Endothelial cell of umbilical vein (primary cell): ENCODE measurements at regions not wholly inside any gene's neighbourhood (a gene's known extent, or its start where the extent isn't known, plus 50 kb on each side); places are given as distances from the start of the nearest gene placed in this dataset.

Source experiments
- BruUV-seq: library from RNA; stranded (reverse); fragments of 400-500 nt; replicated peaks from 2 replicates; lab custom pipeline; 2021; lab: Mats Ljungman, UMichigan
- CTCF ChIA-PET: fragments of 300-600, 350-600 bp; sonication (Branson Sonifier 250); formaldehyde crosslinking; loops from one replicate; lab custom pipeline; 2021; ENCODE audit warnings: antibody characterized with exemption, inconsistent platforms; lab: Charles Lee
- POLR2A ChIA-PET: fragments of 300-600, 350-600 bp; sonication (Branson Sonifier 250); formaldehyde crosslinking; loops from one replicate; lab custom pipeline; 2021; ENCODE audit warnings: antibody characterized with exemption, inconsistent platforms; lab: Charles Lee
- DNase-seq: peaks from one replicate; pipeline ENCODE4 v3.0.0-alpha.2; 2011; ENCODE audit warnings: low read depth, low spot score
- FAIRE-seq: peaks from 2 replicates; lab custom pipeline; 2011; peaks lifted over from hg19 to GRCh38; lab: Jason Lieb, UNC
- H2AFZ ChIP-seq: 2 replicates; pipeline ENCODE4 v1.6.0; 2012; ENCODE audit warnings: low read depth, low read length, control low read depth, inconsistent platforms
- H3K27ac ChIP-seq: 2 replicates; pipeline ENCODE4 v1.5.1; 2011; ENCODE audit warnings: low read depth, mild to moderate bottlenecking, control low read depth, low read length, moderate library complexity; ENCODE audit not compliant: insufficient read depth
- H3K27me3 ChIP-seq, 2 experiments: 2 replicates each; pipeline versions ENCODE4 v1.6.0 to v1.6.1; 2011; ENCODE audit warnings: low read length in 2 of 2, mixed read lengths in 1 of 2; ENCODE audit not compliant: control insufficient read depth in 2 of 2, insufficient read depth in 2 of 2
- H3K36me3 ChIP-seq, 2 experiments: 2 replicates in 1 of 2; 3 replicates in 1 of 2; pipeline ENCODE4 v1.5.1; 2011; ENCODE audit warnings: low read length in 2 of 2, mild to moderate bottlenecking in 1 of 2, moderate library complexity in 1 of 2; ENCODE audit not compliant: control insufficient read depth in 2 of 2, insufficient read depth in 2 of 2; ENCODE audit errors: extremely low read depth in 1 of 2
- H3K4me1 ChIP-seq: 3 replicates; pipeline ENCODE4 v1.5.1; 2011; ENCODE audit warnings: mild to moderate bottlenecking, low read length; ENCODE audit not compliant: control insufficient read depth, insufficient read depth; ENCODE audit errors: extremely low read depth
- H3K4me2 ChIP-seq: 2 replicates; pipeline ENCODE4 v1.6.1; 2011; ENCODE audit warnings: low read length, control low read depth, mixed read lengths; ENCODE audit not compliant: insufficient read depth
- H3K4me3 ChIP-seq, 3 experiments: fragments of 200-600 bp in 1 of 3; sonication (generic), shearing (Covaris generic) in 1 of 3; replicated peaks in 1 of 3; 2 replicates each; pipeline ENCODE4 v1.5.1; 2011 to 2016; ENCODE audit warnings: control low read depth in 3 of 3, low read length in 3 of 3, mild to moderate bottlenecking in 2 of 3, inconsistent platforms in 1 of 3, low read depth in 1 of 3, moderate library complexity in 1 of 3; ENCODE audit not compliant: insufficient read depth in 1 of 3
- H3K79me2 ChIP-seq: 2 replicates; pipeline ENCODE4 v1.6.0; 2012; ENCODE audit warnings: low read length, inconsistent platforms; ENCODE audit not compliant: control insufficient read depth, insufficient read depth
- H3K9ac ChIP-seq: replicated peaks from 2 replicates; pipeline ENCODE3; 2011; ENCODE audit warnings: low read length, control low read depth; ENCODE audit not compliant: insufficient read depth; ENCODE audit errors: extremely low read depth
- H3K9me1 ChIP-seq: replicated peaks from 3 replicates; pipeline ENCODE4 v1.6.0; 2011; ENCODE audit warnings: mild to moderate bottlenecking, low read length; ENCODE audit not compliant: control insufficient read depth, insufficient read depth; ENCODE audit errors: extremely low read depth
- H3K9me3 ChIP-seq: replicated peaks from 2 replicates; pipeline ENCODE4 v1.5.1; 2012; ENCODE audit warnings: low read length, inconsistent platforms; ENCODE audit not compliant: control insufficient read depth, insufficient read depth
- H4K20me1 ChIP-seq: replicated peaks from 2 replicates; pipeline ENCODE3; 2011; ENCODE audit warnings: mild to moderate bottlenecking, low read length; ENCODE audit not compliant: control insufficient read depth, insufficient read depth; ENCODE audit errors: extremely low read depth
- EZH2 ChIP-seq: IDR thresholded peaks from 2 replicates; pipeline ENCODE4 v1.6.1; 2012; ENCODE audit warnings: borderline replicate concordance, low read depth, mild to moderate bottlenecking, moderate library complexity, low read length, inconsistent platforms; ENCODE audit not compliant: severe bottlenecking
- FOS ChIP-seq: IDR thresholded peaks from 2 replicates; pipeline ENCODE4 v1.6.1; 2011; ENCODE audit warnings: mild to moderate bottlenecking, low read length, moderate library complexity, borderline replicate concordance; ENCODE audit not compliant: insufficient read depth
- GATA2 ChIP-seq: IDR thresholded peaks from 2 replicates; pipeline ENCODE4 v1.7.0; 2011; ENCODE audit warnings: low read depth, mild to moderate bottlenecking, moderate library complexity, mixed read lengths, low read length; ENCODE audit not compliant: insufficient read length, insufficient read depth
- JUN ChIP-seq: IDR thresholded peaks from 2 replicates; pipeline ENCODE4 v1.6.1; 2011; ENCODE audit warnings: borderline replicate concordance, low read depth; ENCODE audit not compliant: insufficient read length, insufficient read depth
- MYC ChIP-seq: IDR thresholded peaks from one replicate; pipeline ENCODE4 v1.6.1; 2011; ENCODE audit warnings: mild to moderate bottlenecking, low read depth, low read length
- POLR2A ChIP-seq: IDR thresholded peaks from 2 replicates; pipeline ENCODE4 v1.6.1; 2012; ENCODE audit warnings: low read depth, mild to moderate bottlenecking, control low read depth, low read length
- POLR2AphosphoS5 ChIP-seq: IDR thresholded peaks from 2 replicates; pipeline ENCODE4 v1.6.1; 2012; ENCODE audit warnings: low read depth, mild to moderate bottlenecking, control low read depth, low read length, moderate library complexity; ENCODE audit not compliant: insufficient read depth
- dilution Hi-C: fragments of 300-500 bp; cut with MboI; formaldehyde crosslinking; loops from one replicate; pipeline ENCODE4 v1.15.0; 2019; ENCODE audit warnings: low sequenced_read_pairs; ENCODE audit not compliant: extremely low pct_ligation_motif_present
- intact Hi-C: fragments of 100-400 bp; cut with micrococcal nuclease; formaldehyde crosslinking; loops from one replicate; pipeline ENCODE4 v1.10.0; 2022
- TF ChIP-seq, protein P1 (sequence below), 2 donors: IDR thresholded peaks; 1 replicate in 1 of 2; 2 replicates in 1 of 2; pipeline ENCODE4 v1.5.1; 2011; ENCODE audit warnings: low read length in 2 of 2, mild to moderate bottlenecking in 2 of 2, moderate library complexity in 2 of 2, control low read depth in 1 of 2, inconsistent platforms in 1 of 2, low read depth in 1 of 2; ENCODE audit not compliant: insufficient read depth in 1 of 2; ENCODE audit errors: extremely low read depth in 1 of 2
- TF ChIP-seq, protein P2 (sequence below): IDR thresholded peaks from 2 replicates; pipeline ENCODE4 v1.6.1; 2011; ENCODE audit not compliant: insufficient read depth, insufficient read length

DNA sequence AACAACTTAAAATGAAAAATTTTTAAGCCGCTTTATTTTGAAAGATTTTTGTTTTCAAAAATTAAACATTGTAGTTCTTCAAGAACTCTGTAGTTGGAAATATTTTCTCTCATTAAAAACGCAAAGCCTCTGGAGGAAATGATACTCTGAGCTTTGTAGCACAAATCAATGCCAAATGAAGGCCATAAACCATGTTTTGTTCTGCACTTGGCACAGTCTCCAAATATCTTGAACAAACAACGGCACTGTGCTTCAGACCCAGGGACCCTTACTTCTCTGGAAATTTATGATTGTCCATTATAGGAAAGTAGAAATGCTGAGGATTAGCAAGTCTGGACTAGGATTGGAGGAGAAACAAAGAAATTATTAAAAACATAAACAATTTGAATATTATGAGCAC, 160.8 kb upstream of the BMP4 start:
- Histone ChIP-seq H3K4me1 (peaks cover 42% of the 10 kb centered on the region), H3K9ac (no peak overlapping the region), H3K9me3 (no peaks in the 10 kb centered on the region), H2AFZ (peak overlapping the region; percentile 81), H3K4me3 (no peak overlapping the region), H3K27ac (peak overlapping the region; percentile 54), H4K20me1 (no peaks in the 10 kb centered on the region), H3K9me1 (no peaks in the 10 kb centered on the region), H3K79me2 (no peaks in the 10 kb centered on the region), H3K36me3 (no peaks in the 10 kb centered on the region), H3K4me2 (peak overlapping the region; percentile 53), H3K27me3 (no peaks in the 10 kb centered on the region)
- intact Hi-C loops (no loop called here), dilution Hi-C loops (no loop called here)
- FAIRE-seq, result peak; percentile 26
- POLR2A ChIA-PET, result interaction anchor here (0.7 to 1.2 kb wide), 2 partner anchors 9 to 32 kb away, joined by 3 to 4 read pairs; no protein-coding TSS in a partner anchor
- TF ChIP-seq POLR2AphosphoS5 (no peak), POLR2A (no peak), MYC (no peak), EZH2 (no peak), GATA2 (no peak), JUN (no peak), FOS (no peak)
- TF ChIP-seq, protein P1, sequence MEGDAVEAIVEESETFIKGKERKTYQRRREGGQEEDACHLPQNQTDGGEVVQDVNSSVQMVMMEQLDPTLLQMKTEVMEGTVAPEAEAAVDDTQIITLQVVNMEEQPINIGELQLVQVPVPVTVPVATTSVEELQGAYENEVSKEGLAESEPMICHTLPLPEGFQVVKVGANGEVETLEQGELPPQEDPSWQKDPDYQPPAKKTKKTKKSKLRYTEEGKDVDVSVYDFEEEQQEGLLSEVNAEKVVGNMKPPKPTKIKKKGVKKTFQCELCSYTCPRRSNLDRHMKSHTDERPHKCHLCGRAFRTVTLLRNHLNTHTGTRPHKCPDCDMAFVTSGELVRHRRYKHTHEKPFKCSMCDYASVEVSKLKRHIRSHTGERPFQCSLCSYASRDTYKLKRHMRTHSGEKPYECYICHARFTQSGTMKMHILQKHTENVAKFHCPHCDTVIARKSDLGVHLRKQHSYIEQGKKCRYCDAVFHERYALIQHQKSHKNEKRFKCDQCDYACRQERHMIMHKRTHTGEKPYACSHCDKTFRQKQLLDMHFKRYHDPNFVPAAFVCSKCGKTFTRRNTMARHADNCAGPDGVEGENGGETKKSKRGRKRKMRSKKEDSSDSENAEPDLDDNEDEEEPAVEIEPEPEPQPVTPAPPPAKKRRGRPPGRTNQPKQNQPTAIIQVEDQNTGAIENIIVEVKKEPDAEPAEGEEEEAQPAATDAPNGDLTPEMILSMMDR (IDR thresholded peaks at IDR 0.05; ENCODE audit: extremely low read depth in 1 of 2, insufficient read depth in 1 of 2, low read depth in 1 of 2, low read length in 2 of 2), result no peak
- TF ChIP-seq, protein P2, sequence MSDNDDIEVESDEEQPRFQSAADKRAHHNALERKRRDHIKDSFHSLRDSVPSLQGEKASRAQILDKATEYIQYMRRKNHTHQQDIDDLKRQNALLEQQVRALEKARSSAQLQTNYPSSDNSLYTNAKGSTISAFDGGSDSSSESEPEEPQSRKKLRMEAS, result no peak
- CTCF ChIA-PET, result interaction anchor here (0.5 to 2.9 kb wide), 8 partner anchors 9 to 212 kb away, joined by 3 to 16 read pairs (median 4); partner anchors contain the start of gene BMP4
- no TSS peak for BruUV-seq
- peak; percentile 88 for DNase-seq
